Hematopoietic multipotent progenitor cell treated with erythropoietin and hydrocortisone succinate and interleukin-3 and kit ligand, for 6 days (in vitro differentiated cells): ENCODE measurements at regions not wholly inside any gene's neighbourhood (a gene's known extent, or its start where the extent isn't known, plus 50 kb on each side); places are given as distances from the start of the nearest gene placed in this dataset.

Experiments
- DNase-seq: peaks from one replicate; pipeline ENCODE4 v3.0.0-alpha.2; 2015

DNA sequence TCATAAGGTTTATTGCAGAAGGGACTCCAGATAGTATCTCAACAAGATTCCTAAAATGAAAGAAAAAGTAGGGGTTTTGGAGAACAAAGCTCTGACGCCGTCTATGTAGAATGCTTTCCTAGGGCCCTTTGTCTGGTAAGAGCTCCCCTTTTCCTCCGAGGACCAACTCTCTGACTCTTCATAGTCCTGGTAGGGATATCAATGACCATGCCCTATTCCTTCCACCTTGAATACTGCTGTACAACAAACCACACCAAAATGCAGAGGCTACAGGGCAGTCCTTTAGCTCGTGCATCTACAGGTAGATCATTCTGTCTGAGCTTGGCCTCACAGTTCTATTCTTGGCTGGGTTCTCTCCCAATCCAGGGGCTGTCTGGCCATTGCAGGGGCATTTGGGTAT is 190.3 kb downstream of the WDR11 start:
- no peak for DNase-seq

DNA sequence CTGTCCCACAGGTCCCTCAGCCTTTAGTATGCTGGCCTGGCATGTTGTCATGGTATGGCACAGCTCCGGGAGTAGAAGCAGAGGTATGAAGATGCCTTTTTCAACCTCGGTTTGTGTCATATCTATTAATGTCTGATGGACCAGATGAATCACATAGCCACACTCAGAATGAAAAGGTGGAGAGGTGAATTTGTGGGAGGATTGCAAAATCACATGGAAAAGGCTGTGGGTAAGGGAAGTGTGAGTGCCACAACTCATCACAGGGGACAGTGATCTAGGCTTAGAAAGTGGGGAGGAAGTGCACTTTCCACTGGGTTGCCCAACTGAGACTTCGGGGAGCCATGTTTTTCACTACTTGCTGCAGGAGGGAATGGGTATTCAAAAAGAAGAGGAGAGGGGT is 190.7 kb downstream of the WDR11 start:
- no peak for DNase-seq

DNA sequence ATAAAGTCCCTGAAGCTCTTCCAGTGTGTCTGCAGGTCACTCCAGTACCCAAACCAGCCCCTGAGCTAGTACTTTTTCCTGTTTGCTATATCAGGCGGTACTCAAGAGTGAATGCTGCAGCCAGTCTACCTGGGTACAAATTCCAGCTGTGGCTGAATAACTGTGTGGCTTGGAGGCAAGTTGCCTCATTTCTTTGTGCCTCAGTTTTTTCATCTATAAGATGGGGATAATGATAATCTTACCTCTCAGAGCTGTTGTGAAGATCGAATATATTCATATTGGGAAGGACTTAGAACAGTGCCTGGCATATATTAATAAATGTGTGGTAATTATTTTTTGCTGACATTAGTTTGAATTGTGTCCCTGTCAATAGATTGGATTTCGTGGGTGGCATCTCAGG is 191.2 kb downstream of the WDR11 start:
- no peak for DNase-seq

DNA sequence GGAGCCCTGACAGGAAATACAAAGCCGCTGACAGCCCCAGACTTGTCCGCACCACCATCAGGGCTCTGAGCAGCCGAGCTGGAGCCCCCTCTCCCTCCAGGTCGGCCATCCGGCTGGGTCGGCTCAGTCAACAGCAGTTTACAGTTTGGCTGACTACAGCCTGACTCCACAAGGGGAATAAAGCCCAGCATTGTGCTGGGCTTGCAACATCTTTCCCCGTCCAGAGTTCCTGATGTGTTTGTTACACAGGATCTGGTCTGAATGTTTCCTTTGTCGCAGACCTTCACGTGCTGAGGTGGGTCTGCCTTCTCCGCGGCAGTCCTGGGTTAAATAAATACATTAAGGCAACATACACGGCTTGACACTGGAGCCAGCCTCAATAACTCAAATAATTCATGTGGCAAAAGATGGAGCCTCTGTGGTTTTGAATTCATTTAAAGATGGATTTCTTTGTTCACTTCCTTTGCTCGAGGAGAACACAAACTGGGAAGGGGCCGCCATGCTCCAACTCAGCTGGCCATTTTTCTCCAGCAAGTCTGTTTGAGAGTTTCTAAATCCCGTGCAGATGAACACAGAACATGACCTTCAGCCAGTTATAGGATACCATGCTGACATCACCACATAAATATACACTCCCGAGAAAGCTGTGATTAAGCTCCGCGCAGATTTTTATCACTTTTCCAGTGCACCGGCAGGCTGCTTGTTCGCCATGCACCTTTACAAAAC is 192.1 kb downstream of the WDR11 start:
- no peak for DNase-seq

DNA sequence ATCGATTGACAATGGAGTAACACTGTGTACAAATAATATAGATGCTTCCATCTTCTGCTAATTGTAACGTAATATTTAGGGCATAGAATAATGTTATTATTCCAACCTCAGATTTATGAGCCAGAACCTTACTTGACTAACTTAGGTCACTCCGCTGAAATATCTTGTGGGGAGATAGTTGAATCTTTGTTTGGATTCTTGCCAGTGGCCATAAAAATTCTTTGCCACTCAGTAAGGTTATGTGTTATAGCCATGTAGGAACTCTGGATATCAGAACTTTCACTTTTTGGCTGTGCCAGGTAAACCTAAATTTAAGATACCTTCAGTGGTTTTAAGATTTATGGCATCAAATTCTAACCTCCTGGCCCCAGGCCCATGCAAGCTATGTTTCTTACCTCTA is 197.6 kb downstream of the WDR11 start:
- DNase-seq = no peak

DNA sequence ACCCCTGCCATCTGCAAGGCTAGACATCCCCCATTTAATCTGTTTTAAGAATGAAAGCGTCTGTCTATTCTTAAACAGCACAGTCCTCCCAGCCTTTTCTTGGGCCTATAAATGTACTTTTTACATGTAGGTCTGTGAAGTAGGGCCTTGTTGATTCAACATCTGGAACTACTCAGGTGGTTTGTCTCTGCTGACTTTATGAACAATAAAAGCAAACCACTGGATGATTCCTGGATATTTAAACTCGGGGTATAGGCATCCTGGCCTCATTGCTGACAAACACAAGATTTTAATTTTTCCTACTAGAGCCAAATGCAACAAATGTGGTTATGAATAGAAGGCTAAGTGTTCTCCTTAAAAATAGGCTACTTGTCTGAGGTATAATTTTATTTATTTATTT is 198.3 kb downstream of the WDR11 start:
- no peak for DNase-seq

DNA sequence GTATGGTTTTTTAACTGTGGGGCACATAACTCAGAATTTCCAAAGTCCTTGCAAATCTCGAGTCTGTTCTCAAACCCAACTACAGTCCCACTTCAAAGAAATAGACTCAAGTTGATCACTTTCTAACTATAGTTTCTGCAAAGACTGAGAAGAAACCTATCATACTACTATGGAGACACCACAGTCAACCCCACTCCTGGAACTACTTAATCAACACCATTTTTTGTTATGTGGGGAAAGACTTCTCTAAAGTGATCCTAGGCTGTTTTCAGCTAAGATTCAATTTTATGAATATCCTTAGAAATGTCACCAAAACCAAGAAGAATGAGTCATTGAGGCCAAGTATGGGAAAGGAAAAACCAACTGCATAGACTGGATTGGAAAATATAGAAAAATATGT is 198.8 kb downstream of the WDR11 start:
- no peak for DNase-seq

DNA sequence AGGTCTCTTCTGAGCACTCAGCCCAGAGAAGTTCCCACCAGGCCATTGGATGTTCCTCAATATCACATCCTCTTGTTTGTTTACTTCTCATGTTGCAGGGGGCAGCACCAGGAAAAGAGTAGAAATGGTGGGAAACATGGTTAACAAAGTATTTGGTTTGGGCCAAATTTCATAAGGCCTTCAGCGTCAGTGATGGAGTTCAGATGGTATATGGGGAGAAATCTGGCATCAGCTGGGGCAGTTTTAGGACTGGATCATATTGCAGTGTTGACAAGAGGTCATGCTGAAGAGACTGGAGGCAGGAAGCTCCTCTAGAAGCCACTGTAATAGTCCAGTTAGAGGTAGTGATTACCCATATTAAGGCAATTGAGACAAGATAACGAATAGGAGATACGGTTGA is 200.0 kb downstream of the WDR11 start:
- no peak for DNase-seq

DNA sequence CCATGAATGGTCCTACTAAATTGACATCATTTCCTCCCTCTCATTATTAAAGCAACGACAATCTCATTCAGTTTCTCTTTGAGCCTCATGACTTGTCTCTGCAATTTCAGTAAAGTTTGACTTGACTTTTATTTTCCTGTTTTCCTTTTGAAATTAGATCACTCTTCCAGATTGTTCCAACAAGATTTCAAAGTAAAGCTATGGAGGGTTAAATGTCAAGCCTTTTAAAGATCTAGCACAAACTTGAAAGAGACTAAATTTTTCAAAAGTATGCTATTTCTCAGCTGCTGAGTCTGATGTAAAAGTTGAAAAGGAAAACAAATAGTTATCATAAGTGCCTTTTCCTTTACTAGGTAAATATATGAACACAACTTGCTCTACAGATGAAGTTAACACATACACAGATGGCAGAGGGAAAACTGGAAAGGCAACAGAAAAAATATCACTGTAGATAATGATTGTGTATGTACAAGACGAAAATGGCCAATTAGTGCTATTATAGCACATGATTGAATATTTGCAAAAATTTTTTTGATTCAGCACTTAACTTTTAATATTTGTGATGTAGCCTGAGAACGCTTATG is 200.6 kb downstream of the WDR11 start:
- DNase-seq = no peak

DNA sequence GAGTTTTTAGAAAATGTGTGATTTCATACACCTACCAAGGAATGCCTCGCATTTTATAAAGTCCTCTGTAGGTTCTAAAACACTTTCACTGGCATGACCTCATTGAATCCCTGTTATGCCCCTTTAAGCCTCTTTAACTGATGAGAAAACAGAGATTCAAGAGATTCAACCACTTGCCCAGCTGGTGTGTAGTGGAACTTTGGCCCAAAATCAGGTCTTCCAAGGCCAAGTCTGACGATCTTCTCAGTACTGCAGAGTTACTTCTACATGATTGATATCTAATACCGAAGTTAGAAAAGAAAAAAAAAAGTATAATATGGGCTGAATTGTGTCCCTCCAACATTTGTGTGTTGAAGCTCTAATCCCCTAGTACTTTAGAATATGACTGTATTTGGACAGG is 202.0 kb downstream of the WDR11 start:
- no peak for DNase-seq

DNA sequence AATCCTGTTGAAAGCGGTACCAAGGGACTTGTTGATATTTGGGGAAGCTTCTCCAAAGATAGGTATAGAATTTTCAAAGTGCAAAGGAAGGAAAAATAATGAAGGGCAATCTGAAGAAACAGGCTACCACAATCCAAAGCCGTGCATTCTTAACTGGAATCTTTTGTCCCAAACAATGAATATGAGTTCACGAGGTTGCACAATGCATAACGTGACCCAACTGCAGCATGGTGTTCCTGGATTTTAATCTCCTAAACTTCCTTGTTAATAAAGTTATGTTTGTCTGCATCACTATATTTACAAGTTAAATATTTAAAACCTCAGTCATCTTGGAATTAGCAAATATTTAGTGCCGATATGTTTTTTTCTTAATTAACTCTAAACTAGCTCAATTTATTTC is 203.7 kb downstream of the WDR11 start:
- DNase-seq = no peak

DNA sequence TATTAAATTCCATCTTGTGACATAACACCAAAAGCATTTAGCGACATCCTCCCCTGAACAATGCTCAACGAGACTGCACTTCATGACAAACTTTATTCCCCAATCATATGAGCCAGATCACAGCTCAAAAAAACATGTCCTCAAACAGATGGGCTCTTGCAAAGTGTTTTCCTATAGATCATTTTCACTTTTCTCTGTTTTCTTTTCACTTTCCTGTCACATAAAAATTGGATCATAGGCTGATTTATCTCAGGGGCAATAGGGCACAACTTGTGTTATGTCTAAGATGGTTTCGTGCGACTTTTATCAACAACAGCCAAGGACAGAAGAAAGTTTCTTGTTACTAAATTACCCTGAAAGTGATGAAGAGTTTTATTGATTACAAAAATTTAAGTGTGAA is 206.1 kb downstream of the WDR11 start:
- no peak for DNase-seq

DNA sequence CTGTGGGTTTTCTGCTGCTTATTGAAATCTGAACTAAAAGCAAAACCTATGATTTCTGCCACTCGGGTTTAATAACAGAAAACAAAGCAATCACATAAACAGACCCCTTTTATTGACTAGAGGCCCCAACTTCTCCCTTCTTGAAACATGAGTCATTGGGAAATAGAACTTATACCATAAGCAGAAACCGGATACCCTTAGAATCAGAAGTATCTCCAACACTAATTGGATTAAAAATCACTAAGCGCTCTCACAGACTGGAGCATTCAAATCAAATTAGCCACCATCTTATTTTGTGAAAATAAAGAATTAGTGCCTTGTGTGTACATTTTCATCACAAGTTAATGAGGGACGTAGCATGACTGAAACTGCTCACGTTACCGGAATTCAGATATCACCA is 206.9 kb downstream of the WDR11 start:
- DNase-seq = no peak

DNA sequence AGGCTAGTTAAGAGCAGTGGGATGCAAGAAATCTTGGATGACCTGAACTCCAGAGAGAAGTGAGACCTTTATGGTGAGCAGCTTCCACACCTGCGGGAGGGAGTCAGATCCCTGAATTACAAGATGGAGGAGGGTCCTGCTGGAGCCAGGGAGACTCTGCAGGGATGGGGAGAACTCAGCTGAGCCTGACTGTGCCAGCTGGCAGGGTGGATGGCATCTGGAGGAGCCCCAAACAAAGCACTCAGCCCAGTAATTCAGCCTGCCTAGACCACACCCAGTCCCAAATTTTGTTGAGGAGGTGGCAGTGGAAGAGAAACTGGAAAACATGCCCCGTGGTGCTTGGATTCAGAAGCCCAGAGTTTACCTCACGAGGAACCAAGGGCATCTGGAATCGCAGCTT is 208.2 kb downstream of the WDR11 start:
- DNase-seq = no peak

DNA sequence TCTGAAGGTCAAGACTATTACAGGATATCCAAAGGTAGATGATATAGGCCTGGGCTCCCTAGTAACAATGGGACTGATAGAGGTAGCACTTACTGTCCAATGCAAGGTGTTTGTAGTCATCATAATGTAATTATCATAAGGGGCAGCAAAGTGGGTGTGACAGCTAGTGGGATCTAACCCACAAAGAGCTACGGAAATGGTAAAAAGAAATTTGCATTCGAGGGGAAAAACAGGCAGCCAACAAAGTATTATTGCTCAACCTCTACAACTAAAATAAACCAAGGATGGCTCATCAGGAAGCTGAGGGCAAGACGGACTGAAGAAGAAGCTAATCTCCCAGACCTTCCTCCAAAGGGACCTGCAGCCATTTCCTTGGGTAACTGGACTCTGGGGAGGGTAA is 211.0 kb downstream of the WDR11 start:
- DNase-seq = no peak

DNA sequence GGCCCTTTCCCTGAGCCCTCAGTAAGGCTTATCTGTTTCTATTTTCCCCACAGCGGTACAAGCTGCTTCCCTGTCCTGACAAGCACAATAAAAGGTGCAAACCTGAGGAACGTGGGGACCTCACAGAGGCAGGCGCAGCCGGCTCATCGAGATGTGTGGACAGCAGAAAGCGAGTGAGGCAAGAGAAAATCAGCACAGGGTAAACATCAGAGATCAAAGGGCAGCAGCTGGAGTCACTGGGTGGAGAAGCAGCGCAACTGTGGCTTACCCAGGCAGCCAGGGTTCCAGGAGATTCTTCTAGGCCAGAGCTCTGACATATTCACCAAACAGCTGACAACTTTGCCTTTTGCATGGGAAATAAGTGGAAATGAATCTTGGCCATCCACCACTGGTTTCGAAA is 212.6 kb downstream of the WDR11 start:
- DNase-seq = no peak

DNA sequence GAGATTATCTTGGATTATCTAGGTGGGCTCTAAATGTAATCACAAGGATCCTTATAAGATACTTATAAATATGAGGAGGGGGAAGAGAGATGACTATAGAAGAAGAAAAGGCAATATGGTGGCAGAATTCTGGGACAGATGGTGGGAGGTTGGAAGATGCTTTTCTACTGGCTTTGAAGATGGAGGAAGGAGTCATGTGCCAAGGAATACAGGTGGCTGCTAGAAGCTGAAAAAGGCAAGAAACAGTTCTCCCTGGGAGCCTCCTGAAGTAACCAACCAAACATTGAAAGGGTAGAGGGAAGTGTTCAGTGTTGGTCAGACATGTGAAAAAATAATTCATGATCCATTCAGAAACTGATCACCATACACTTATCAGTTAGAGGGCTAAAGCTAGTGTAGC is 213.3 kb downstream of the WDR11 start:
- DNase-seq = no peak

DNA sequence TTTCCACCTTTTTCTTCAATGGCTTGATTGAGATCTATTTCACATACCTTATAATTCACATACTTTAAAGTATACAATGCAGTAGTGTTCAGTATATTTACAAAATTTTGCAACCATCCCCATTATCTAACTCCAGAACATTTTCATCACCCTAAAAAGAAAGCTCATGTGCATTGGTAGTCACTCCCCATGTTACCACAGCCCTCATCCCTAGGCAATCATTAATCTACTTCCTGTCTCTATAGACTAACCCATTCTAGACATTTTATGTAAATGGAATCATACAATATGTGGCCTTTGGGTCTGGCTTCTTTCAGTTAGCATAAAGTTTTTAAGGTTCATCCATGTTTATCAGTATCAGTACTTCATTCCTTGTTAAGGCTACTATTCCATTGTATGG is 214.2 kb downstream of the WDR11 start:
- DNase-seq = no peak

DNA sequence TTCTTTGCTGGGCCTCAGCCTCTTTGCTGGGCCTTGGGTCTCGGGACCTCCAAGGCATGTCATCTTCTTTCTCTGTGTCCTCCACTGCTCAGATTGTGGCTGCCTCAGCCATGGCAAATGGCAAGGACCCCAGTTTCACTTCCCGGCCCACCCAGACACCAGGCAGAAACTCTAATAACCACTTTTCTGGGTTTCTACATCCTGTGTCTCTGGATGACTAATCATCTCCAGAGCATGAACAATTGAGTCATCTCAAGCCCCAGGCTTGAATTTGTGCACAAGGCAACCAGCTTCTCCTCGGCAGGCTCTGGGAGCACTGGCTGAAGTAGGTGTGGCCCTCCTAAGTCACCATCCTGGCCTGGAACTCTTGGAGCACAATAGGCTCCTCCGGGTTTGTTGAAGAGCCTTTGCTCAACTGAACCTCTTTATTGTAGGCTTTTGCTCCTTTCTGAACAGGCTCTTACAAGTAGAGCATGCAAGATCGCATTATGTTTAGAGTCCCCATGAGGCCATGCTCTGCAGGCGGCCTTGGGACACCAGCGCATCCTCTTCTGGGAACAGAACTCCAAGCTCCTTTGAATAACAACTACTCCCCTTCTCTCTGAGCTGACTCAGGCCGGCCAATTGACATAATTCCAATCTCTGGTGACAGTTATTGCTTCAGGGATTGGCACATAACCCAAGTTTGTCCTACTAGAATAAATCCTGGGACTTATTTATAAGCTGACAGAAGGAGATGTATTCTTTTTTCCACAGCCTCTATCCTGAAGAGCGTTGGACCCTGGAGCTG is 218.1 kb downstream of the WDR11 start:
- no peak for DNase-seq

DNA sequence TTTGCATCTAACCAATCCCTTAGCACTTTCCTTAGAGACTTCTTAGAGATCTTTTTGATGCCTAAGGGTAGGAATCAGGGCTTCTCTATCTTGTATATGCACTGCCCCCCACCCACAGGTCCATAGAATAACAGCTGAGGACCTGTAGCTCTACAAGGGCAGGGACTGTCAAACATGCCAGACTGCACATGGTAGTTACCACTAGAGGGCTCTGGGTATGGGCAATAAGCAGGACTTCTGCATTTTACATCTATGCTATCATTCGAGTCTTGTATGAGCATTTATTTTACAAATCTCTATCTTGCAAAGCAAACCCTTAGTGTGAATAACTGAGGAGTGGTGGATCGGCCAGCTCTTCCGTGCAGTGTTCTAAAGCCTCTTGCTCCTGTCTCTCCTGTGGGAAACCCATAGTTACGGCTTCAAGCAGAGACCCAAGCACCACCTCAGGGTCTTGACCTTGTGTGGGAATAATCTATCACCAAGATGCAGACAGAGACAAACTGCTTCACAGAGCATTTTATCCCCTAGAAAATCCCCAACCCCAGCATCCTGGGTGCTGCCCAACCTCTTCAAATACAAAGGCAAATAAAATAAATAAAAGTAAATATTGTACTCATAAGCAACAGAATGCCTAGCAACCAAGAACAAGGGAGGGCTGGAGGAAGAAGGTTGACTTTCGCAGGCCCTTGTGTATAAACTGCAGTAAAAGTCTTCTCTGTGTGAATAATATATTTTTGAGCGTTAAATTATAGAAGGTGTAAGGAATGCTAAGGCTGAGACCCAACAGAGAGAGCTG is 219.3 kb downstream of the WDR11 start:
- DNase-seq = peak; percentile 43

DNA sequence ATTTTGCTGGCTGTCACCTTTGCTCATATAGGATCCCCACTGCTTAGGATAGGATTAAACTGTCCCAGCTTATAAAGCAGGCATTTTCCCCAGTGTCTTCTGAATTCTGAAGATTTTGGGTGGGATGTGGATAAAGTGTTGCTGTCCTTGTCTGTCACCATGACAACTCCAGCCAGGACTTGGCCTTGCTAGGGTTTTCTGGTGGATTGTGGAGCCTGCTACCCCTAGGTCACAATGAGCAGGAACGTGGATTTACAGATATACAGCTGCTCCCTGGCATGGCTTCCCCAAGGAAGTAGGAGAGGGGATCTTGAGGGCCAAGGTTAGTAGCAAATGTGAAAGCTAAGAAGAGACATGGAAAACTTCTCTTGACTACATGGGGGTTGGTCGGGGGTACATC is 220.7 kb downstream of the WDR11 start:
- DNase-seq = no peak

DNA sequence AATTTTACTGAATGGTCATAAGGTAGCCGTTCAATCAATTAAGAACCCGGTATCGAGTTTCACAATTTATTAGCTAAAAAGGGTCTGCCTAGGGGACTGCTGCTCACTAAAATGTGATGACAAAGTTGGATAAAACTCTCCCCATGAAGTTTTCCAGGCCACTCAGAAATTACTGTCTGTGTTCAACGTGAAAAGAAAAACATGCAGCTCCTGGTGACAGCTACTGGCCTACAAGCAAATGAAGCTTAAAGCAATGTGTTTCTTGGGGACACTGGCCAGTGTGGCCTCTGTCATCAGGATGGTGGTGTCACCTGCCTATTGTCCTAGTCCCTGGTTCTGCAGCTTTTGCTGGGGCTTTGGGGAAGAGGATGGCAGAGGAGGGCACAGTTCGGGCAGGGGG is 222.6 kb downstream of the WDR11 start:
- no peak for DNase-seq
